Spleen (tissue), 7 donors: ENCODE measurements at regions not wholly inside any gene's neighbourhood (a gene's known extent, or its start where the extent isn't known, plus 50 kb on each side); places are given as distances from the start of the nearest gene placed in this dataset.

Experiments used
- CTCF ChIP-seq, 11 experiments: fragments of 200-600 bp in 7 of 11; fragments of 450-650 bp in 4 of 11; sonication (generic) in 4 of 11; IDR thresholded peaks in 8 of 11; conservative IDR thresholded peaks in 3 of 11; 1 replicate in 7 of 11; 2 replicates in 4 of 11; pipeline versions ENCODE4 v1.4.0 to v1.8.0; 2016 to 2021; ENCODE audit warnings: antibody characterized with exemption in 11 of 11, inconsistent platforms in 4 of 11, mild to moderate bottlenecking in 1 of 11
- POLR2A ChIP-seq, 3 donors: fragments of 450-650 bp; IDR thresholded peaks; one replicate each; pipeline ENCODE4 v1.5.1; 2017; ENCODE audit warnings: antibody characterized with exemption in 3 of 3, mild to moderate bottlenecking in 1 of 3
- donor health status: DM: no; HTN: no; CAD: no; lungs with moderate emphysema.
- donor health status: DM: no; HTN: no; CAD: no.
- donor health status: DM: no; HTN: no; CAD: no.

- TF ChIP-seq CTCF (IDR thresholded peaks at IDR 0.05 in 8 of 11, conservative IDR thresholded peaks at IDR 0.05 in 3 of 11) (no peak), POLR2A (IDR thresholded peaks at IDR 0.05) (no peak)
These were observed 55.3 kb upstream of the SPATA31E1 start for GRCh38 chr9:87827341-87827740.
